C4-2B (cell line): ENCODE measurements at regions not wholly inside any gene's neighbourhood (a gene's known extent, or its start where the extent isn't known, plus 50 kb on each side); places are given as distances from the start of the nearest gene placed in this dataset.

Experiments
- H3K27ac ChIP-seq: fragments of 450-650 bp; 2 replicates; pipeline ENCODE4 v1.5.1; 2017
- ZFX ChIP-seq: fragments of 450-650 bp; IDR thresholded peaks from 2 replicates; pipeline ENCODE4 v1.6.1; 2017
- TF ChIP-seq, protein P1 (sequence below): fragments of 450-650 bp; conservative IDR thresholded peaks from 2 replicates; pipeline ENCODE4 v1.5.1; 2017; ENCODE audit warnings: mild to moderate bottlenecking

DNA sequence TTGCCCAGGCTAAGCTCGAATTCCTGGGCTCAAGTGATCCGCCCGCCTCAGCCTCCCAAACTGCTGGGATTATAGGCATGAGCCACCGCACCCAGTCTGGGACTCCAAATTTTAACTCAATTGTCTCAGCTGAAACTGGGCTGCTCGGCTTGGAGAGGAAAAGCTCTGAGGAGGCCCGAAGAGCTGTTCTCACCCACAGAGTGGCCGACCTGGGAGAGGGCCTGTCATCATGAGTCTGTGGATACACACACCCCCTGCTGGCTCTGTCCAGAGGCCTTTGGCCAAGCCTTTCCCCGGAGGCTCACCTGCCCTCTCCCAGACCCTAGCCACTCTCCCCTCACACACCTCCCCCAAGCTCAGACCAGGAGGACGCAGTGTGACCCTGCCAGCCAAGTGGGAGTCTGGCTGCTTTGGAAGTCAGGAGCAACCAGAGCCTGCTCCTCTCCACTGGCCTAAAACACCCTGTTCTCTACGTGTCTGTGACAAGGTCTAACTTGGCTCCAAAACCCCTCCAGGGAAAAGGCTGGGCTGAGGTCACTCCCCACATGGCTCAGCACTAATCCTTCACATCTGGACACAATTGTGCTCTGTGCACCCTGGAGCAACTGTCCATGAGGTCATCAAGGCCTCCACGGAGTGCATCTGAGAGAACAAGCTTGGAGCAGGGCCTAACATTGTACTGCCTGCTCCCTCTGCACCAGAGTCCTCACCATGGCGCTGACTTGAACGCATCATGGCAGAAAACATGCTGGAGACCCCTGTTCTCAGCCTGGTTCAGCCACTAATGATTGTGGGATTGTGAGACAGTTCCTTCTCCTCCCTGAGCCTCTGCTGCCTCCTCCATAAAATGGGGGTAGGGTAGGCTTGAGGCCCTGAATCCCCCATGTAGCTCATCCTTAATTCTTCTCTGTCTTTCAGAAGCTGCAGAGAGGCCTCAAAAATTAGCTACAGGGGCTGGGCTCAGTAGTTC is 49.9 kb upstream of the RAB6C start:
- H3K27ac ChIP-seq: 0 out of 2 replicates have a peak overlapping the region, but pooled peaks have one; percentile 7

More for the DNA sequence above, 49.9 kb upstream of the RAB6C start:
- no peak for TF ChIP-seq ZFX
- TF ChIP-seq, protein P1, sequence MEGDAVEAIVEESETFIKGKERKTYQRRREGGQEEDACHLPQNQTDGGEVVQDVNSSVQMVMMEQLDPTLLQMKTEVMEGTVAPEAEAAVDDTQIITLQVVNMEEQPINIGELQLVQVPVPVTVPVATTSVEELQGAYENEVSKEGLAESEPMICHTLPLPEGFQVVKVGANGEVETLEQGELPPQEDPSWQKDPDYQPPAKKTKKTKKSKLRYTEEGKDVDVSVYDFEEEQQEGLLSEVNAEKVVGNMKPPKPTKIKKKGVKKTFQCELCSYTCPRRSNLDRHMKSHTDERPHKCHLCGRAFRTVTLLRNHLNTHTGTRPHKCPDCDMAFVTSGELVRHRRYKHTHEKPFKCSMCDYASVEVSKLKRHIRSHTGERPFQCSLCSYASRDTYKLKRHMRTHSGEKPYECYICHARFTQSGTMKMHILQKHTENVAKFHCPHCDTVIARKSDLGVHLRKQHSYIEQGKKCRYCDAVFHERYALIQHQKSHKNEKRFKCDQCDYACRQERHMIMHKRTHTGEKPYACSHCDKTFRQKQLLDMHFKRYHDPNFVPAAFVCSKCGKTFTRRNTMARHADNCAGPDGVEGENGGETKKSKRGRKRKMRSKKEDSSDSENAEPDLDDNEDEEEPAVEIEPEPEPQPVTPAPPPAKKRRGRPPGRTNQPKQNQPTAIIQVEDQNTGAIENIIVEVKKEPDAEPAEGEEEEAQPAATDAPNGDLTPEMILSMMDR: no peak
